ENCODE measurements at regions not wholly inside any gene's neighbourhood (a gene's known extent, or its start where the extent isn't known, plus 50 kb on each side); places are given as distances from the start of the nearest gene placed in this dataset.

DNA sequence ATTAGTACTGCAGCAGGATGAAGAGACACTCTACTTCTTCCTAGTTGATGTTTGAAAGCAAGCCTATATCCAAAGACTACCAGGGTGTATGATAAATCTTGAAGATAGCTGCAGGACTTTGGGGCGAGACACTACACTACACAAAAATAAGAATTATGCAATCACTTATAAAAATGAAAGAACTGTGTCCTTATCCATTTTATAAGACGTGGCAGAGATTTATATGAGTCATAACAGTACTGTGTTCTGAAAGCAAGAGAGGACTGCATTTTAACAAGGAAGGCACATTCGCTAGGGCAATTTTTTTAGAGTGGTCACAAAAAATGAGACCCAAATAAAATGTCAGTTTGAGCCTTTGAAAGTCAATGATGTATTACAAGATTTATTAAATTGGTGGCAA lies 617.0 kb upstream of the LINC00305 start:
- H3K9me1 ChIP-seq (ENCODE audit: control insufficient read depth, extremely low read depth, insufficient read depth, low read length) = no peaks in the 10 kb centered on the region
- no peaks in the 10 kb centered on the region for H3K27me3 ChIP-seq (ENCODE audit: control insufficient read depth, extremely low read depth, insufficient read depth, low read length)
- dilution Hi-C loops (cut with MboI; ENCODE audit: extremely low pct_ligation_motif_present, low sequenced_read_pairs) = no loop called here
- no peak for TF ChIP-seq EZH2 (IDR thresholded peaks at IDR 0.05; ENCODE audit: low read length)
- TF ChIP-seq, protein P1, sequence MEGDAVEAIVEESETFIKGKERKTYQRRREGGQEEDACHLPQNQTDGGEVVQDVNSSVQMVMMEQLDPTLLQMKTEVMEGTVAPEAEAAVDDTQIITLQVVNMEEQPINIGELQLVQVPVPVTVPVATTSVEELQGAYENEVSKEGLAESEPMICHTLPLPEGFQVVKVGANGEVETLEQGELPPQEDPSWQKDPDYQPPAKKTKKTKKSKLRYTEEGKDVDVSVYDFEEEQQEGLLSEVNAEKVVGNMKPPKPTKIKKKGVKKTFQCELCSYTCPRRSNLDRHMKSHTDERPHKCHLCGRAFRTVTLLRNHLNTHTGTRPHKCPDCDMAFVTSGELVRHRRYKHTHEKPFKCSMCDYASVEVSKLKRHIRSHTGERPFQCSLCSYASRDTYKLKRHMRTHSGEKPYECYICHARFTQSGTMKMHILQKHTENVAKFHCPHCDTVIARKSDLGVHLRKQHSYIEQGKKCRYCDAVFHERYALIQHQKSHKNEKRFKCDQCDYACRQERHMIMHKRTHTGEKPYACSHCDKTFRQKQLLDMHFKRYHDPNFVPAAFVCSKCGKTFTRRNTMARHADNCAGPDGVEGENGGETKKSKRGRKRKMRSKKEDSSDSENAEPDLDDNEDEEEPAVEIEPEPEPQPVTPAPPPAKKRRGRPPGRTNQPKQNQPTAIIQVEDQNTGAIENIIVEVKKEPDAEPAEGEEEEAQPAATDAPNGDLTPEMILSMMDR (optimal IDR thresholded peaks at IDR 0.05 in 1 of 3, IDR thresholded peaks at IDR 0.05 in 1 of 3, conservative IDR thresholded peaks at IDR 0.05 in 1 of 3; ENCODE audit: extremely low read depth in 1 of 3, insufficient read depth in 2 of 3, low read length in 3 of 3) = no peak
- H2AFZ ChIP-seq (ENCODE audit: control insufficient read depth, low read length) = no peak overlapping the region
- H3K79me2 ChIP-seq (ENCODE audit: control insufficient read depth, insufficient read depth, low read length) = no peaks in the 10 kb centered on the region
- no peak overlapping the region for H3K9ac ChIP-seq (ENCODE audit: control insufficient read depth, extremely low read depth, insufficient read depth, low read length)
- no peaks in the 10 kb centered on the region for H3K9me3 ChIP-seq (ENCODE audit: control insufficient read depth, low read depth, low read length)
- no peak overlapping the region for H3K4me2 ChIP-seq (ENCODE audit: control insufficient read depth, extremely low read depth, insufficient read depth, low read depth, low read length)
- no peak for DNase-seq (ENCODE audit: low read depth, low spot score)
- H3K4me3 ChIP-seq (ENCODE audit: control insufficient read depth in 2 of 3, extremely low read depth in 1 of 3, insufficient read depth in 2 of 3, low read depth in 1 of 3, low read length in 3 of 3) = no peak overlapping the region
- no peaks in the 10 kb centered on the region for H3K4me1 ChIP-seq (ENCODE audit: control insufficient read depth, extremely low read depth, insufficient read depth, low read length)
- H3K27ac ChIP-seq (ENCODE audit: control insufficient read depth, insufficient read depth, low read length) = no peak overlapping the region
- no peaks in the 10 kb centered on the region for H4K20me1 ChIP-seq (ENCODE audit: control insufficient read depth, extremely low read depth, insufficient read depth, low read length)
- no peaks in the 10 kb centered on the region for H3K36me3 ChIP-seq (ENCODE audit: control insufficient read depth in 2 of 2, extremely low read depth in 1 of 2, insufficient read depth in 2 of 2, low read length in 2 of 2)
- no peak for FAIRE-seq

DNA sequence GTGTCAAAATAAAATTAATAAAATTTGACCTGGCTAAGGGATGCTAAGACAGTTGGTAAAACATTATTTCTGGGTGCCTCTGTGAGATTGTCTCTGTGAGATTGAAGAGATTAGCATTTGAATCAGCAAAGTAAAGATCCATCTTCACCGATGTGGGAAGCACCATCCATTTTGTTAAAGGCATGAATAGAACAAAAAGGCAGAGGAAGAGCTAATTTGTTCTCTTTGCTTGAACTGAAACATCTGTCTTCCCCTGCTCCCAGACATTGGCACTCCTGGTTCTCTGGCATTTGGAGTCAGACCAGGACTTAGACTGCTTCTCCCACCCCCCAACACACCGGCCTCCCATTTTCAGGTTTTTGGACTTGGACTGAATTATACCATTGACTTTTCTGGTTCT lies 603.8 kb upstream of the LINC00305 start:
- TF ChIP-seq, protein P1 (optimal IDR thresholded peaks at IDR 0.05 in 1 of 3, IDR thresholded peaks at IDR 0.05 in 1 of 3, conservative IDR thresholded peaks at IDR 0.05 in 1 of 3; ENCODE audit: extremely low read depth in 1 of 3, insufficient read depth in 2 of 3, low read length in 3 of 3) = no peak
- no peak for TF ChIP-seq EZH2 (IDR thresholded peaks at IDR 0.05; ENCODE audit: low read length)
- H3K9ac ChIP-seq (ENCODE audit: control insufficient read depth, extremely low read depth, insufficient read depth, low read length) = no peak overlapping the region
- no peak overlapping the region for H3K27ac ChIP-seq (ENCODE audit: control insufficient read depth, insufficient read depth, low read length)
- dilution Hi-C loops (cut with MboI; ENCODE audit: extremely low pct_ligation_motif_present, low sequenced_read_pairs) = no loop called here
- H3K9me1 ChIP-seq (ENCODE audit: control insufficient read depth, extremely low read depth, insufficient read depth, low read length) = no peaks in the 10 kb centered on the region
- no peaks in the 10 kb centered on the region for H3K27me3 ChIP-seq (ENCODE audit: control insufficient read depth, extremely low read depth, insufficient read depth, low read length)
- no peaks in the 10 kb centered on the region for H4K20me1 ChIP-seq (ENCODE audit: control insufficient read depth, extremely low read depth, insufficient read depth, low read length)
- no peaks in the 10 kb centered on the region for H3K79me2 ChIP-seq (ENCODE audit: control insufficient read depth, insufficient read depth, low read length)
- H2AFZ ChIP-seq (ENCODE audit: control insufficient read depth, low read length) = no peak overlapping the region
- no peak overlapping the region for H3K4me2 ChIP-seq (ENCODE audit: control insufficient read depth, extremely low read depth, insufficient read depth, low read depth, low read length)
- no peak overlapping the region for H3K4me3 ChIP-seq (ENCODE audit: control insufficient read depth in 2 of 3, extremely low read depth in 1 of 3, insufficient read depth in 2 of 3, low read depth in 1 of 3, low read length in 3 of 3)
- no peaks in the 10 kb centered on the region for H3K36me3 ChIP-seq (ENCODE audit: control insufficient read depth in 2 of 2, extremely low read depth in 1 of 2, insufficient read depth in 2 of 2, low read length in 2 of 2)
- H3K4me1 ChIP-seq (ENCODE audit: control insufficient read depth, extremely low read depth, insufficient read depth, low read length) = no peaks in the 10 kb centered on the region
- DNase-seq (ENCODE audit: low read depth, low spot score) = no peak
- FAIRE-seq = no peak
- H3K9me3 ChIP-seq (ENCODE audit: control insufficient read depth, low read depth, low read length) = no peaks in the 10 kb centered on the region

Measured in keratinocyte (primary cell).